Fibroblast of lung (primary cell): ENCODE measurements at regions not wholly inside any gene's neighbourhood (a gene's known extent, or its start where the extent isn't known, plus 50 kb on each side); places are given as distances from the start of the nearest gene placed in this dataset.

Experiments used
- EZH2 ChIP-seq: IDR thresholded peaks from 2 replicates; pipeline ENCODE4 v1.5.1; 2012; ENCODE audit warnings: low read length, control low read depth, mild to moderate bottlenecking; ENCODE audit errors: missing control alignments
- TF ChIP-seq, protein P1 (sequence below), 2 donors: IDR thresholded peaks in 1 of 2; conservative IDR thresholded peaks in 1 of 2; 1 replicate in 1 of 2; 2 replicates in 1 of 2; pipeline ENCODE4 v1.5.1; 2011 to 2012; ENCODE audit warnings: low read length in 2 of 2, control low read depth in 1 of 2, inconsistent platforms in 1 of 2, low read depth in 1 of 2, mild to moderate bottlenecking in 1 of 2

DNA sequence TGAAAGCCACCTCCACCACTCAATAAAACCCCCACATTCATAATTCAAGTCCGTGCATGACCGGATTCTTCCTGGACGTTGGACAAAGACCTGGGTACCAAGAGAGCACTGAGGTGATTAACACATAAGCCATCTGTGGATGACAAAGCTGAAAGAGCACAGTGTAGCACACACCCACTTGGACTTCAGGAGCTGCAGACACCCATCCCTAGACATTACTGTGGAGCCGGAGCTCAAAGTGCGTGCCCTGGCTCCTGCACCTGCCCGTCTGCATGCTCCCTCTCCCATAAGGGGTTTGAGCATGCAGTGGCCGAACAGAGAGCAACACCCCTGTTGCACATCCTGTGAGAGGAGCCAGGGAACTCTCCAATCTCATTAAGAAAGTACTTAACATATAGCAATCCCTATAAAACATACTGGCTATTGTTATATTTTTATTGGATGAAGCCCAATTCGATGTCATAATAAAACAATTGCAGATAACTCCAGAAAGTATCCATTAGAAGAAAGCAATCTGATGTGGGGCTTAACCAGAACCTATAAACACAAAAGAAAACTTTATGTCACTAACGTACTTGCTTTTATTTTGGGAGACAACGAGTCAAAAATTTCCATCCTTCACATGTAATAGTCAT, 1174.2 kb upstream of the C9orf72 start:
- TF ChIP-seq, protein P1, sequence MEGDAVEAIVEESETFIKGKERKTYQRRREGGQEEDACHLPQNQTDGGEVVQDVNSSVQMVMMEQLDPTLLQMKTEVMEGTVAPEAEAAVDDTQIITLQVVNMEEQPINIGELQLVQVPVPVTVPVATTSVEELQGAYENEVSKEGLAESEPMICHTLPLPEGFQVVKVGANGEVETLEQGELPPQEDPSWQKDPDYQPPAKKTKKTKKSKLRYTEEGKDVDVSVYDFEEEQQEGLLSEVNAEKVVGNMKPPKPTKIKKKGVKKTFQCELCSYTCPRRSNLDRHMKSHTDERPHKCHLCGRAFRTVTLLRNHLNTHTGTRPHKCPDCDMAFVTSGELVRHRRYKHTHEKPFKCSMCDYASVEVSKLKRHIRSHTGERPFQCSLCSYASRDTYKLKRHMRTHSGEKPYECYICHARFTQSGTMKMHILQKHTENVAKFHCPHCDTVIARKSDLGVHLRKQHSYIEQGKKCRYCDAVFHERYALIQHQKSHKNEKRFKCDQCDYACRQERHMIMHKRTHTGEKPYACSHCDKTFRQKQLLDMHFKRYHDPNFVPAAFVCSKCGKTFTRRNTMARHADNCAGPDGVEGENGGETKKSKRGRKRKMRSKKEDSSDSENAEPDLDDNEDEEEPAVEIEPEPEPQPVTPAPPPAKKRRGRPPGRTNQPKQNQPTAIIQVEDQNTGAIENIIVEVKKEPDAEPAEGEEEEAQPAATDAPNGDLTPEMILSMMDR (conservative IDR thresholded peaks at IDR 0.05 in 1 of 2, IDR thresholded peaks at IDR 0.05 in 1 of 2; ENCODE audit: low read depth in 1 of 2, low read length in 2 of 2): no peak
- TF ChIP-seq EZH2: no peak
